H9 (cell line): ENCODE measurements at regions not wholly inside any gene's neighbourhood (a gene's known extent, or its start where the extent isn't known, plus 50 kb on each side); places are given as distances from the start of the nearest gene placed in this dataset.
A peak's percentile ranks its signal among the peaks of the same experiment; 100 is the strongest.

ENCODE experiments used
- DNase-seq: peaks from one replicate; pipeline ENCODE4 v3.0.0-alpha.2; 2017
- H2AFZ ChIP-seq: one replicate; pipeline ENCODE4 v1.6.1; 2013; ENCODE audit warnings: mild to moderate bottlenecking, low read length, control low read depth, moderate library complexity
- H2AK5ac ChIP-seq: 2 replicates; pipeline ENCODE4 v1.6.1; 2013; ENCODE audit warnings: low read length, control low read depth, mixed read lengths; ENCODE audit not compliant: insufficient read length
- H2BK120ac ChIP-seq: one replicate; pipeline ENCODE4 v1.6.1; 2013; ENCODE audit warnings: low read depth, mild to moderate bottlenecking, low read length, control low read depth, inconsistent platforms; ENCODE audit not compliant: poor library complexity, severe bottlenecking
- H2BK12ac ChIP-seq: 2 replicates; pipeline ENCODE4 v1.6.1; 2013; ENCODE audit warnings: low read length, control low read depth, mixed read lengths, low read depth; ENCODE audit not compliant: insufficient read length
- H2BK15ac ChIP-seq: 2 replicates; pipeline ENCODE4 v1.6.1; 2013; ENCODE audit warnings: low read depth, low read length, control low read depth
- H2BK20ac ChIP-seq: one replicate; pipeline ENCODE4 v1.6.1; 2013; ENCODE audit warnings: low read depth, mild to moderate bottlenecking, low read length, control low read depth, inconsistent platforms; ENCODE audit not compliant: poor library complexity, severe bottlenecking
- H2BK5ac ChIP-seq: 2 replicates; pipeline ENCODE4 v1.6.1; 2013; ENCODE audit warnings: low read length, control low read depth, mixed read lengths; ENCODE audit not compliant: insufficient read length
- H3K14ac ChIP-seq: 2 replicates; pipeline ENCODE4 v1.6.1; 2013; ENCODE audit warnings: low read length, control low read depth; ENCODE audit not compliant: insufficient read depth
- H3K18ac ChIP-seq: 2 replicates; pipeline ENCODE4 v1.6.1; 2013; ENCODE audit warnings: low read depth, mild to moderate bottlenecking, mixed read lengths, low read length, control low read depth; ENCODE audit not compliant: insufficient read length
- H3K23ac ChIP-seq: 2 replicates; pipeline ENCODE4 v1.6.1; 2013; ENCODE audit warnings: low read length, control low read depth, mixed read lengths, low read depth; ENCODE audit not compliant: insufficient read length
- H3K23me2 ChIP-seq: 2 replicates; pipeline ENCODE4 v1.6.1; 2013; ENCODE audit warnings: low read depth, mild to moderate bottlenecking, mixed read lengths, low read length, control low read depth; ENCODE audit not compliant: insufficient read length, poor library complexity, severe bottlenecking
- H3K27ac ChIP-seq: 2 replicates; pipeline ENCODE4 v1.5.1; 2013; ENCODE audit warnings: low read length, control low read depth, mixed read lengths, low read depth; ENCODE audit not compliant: insufficient read length
- H3K27me3 ChIP-seq: 2 replicates; pipeline ENCODE4 v1.6.1; 2013; ENCODE audit warnings: low read length, control low read depth, inconsistent platforms; ENCODE audit not compliant: insufficient read depth
- H3K4ac ChIP-seq: 2 replicates; pipeline ENCODE4 v1.6.1; 2013; ENCODE audit warnings: low read depth, mild to moderate bottlenecking, control low read depth, inconsistent platforms, low read length, moderate library complexity
- H3K4me1 ChIP-seq: 2 replicates; pipeline ENCODE4 v1.6.1; 2013; ENCODE audit warnings: low read length, control low read depth, inconsistent platforms; ENCODE audit not compliant: insufficient read depth
- H3K4me2 ChIP-seq: 2 replicates; pipeline ENCODE4 v1.6.1; 2013; ENCODE audit warnings: low read length, control low read depth, mixed read lengths; ENCODE audit not compliant: insufficient read length, insufficient read depth
- H3K56ac ChIP-seq: 2 replicates; pipeline ENCODE4 v1.6.1; 2013; ENCODE audit warnings: low read depth, mild to moderate bottlenecking, mixed read lengths, low read length, control low read depth; ENCODE audit not compliant: insufficient read length
- H3K79me1 ChIP-seq: 2 replicates; pipeline ENCODE4 v1.6.1; 2013; ENCODE audit warnings: low read depth, mild to moderate bottlenecking, moderate library complexity, low read length, control low read depth, inconsistent platforms; ENCODE audit not compliant: insufficient read depth, poor library complexity, severe bottlenecking
- H3K79me2 ChIP-seq: 2 replicates; pipeline ENCODE4 v1.6.1; 2013; ENCODE audit warnings: low read length, control low read depth, inconsistent platforms; ENCODE audit not compliant: insufficient read depth
- H3K9ac ChIP-seq: 2 replicates; pipeline ENCODE4 v1.6.1; 2013; ENCODE audit warnings: low read length, control low read depth, mixed read lengths; ENCODE audit not compliant: insufficient read length; ENCODE audit errors: extremely low read depth
- H3K9me3 ChIP-seq: one replicate; pipeline ENCODE4 v1.6.1; 2013; ENCODE audit warnings: low read depth, low read length, inconsistent platforms; ENCODE audit not compliant: control insufficient read depth
- H3T11ph ChIP-seq: one replicate; pipeline ENCODE4 v1.6.1; 2013; ENCODE audit warnings: mild to moderate bottlenecking, low read length, control low read depth, inconsistent platforms
- H4K20me1 ChIP-seq: one replicate; pipeline ENCODE4 v1.6.1; 2013; ENCODE audit not compliant: control insufficient read depth, insufficient read length, insufficient read depth
- H4K5ac ChIP-seq: 2 replicates; pipeline ENCODE4 v1.6.1; 2013; ENCODE audit warnings: low read depth, mild to moderate bottlenecking, mixed read lengths, low read length, control low read depth; ENCODE audit not compliant: insufficient read length
- H4K8ac ChIP-seq: replicated peaks from 2 replicates; pipeline ENCODE4 v1.6.1; 2013; ENCODE audit warnings: low read length, control low read depth, mixed read lengths, low read depth; ENCODE audit not compliant: insufficient read length
- H4K91ac ChIP-seq: 2 replicates; pipeline ENCODE4 v1.6.1; 2013; ENCODE audit warnings: low read depth, mild to moderate bottlenecking, moderate library complexity, mixed read lengths, low read length, control low read depth; ENCODE audit not compliant: insufficient read length
- H3K27ac Mint-ChIP-seq, 3 experiments: 2 replicates in 2 of 3; 3 replicates in 1 of 3; pipeline ENCODE4 v1.8.0; 2020 to 2021; ENCODE audit warnings: mixed read lengths in 3 of 3, mild to moderate bottlenecking in 1 of 3, moderate library complexity in 1 of 3
- H3K27me3 Mint-ChIP-seq: 2 replicates; pipeline ENCODE4 v1.8.0; 2021; ENCODE audit warnings: low read depth, mild to moderate bottlenecking, moderate library complexity, mixed read lengths
- H3K36me3 Mint-ChIP-seq, 3 experiments: 2 replicates in 2 of 3; 3 replicates in 1 of 3; pipeline ENCODE4 v1.8.0; 2020 to 2021; ENCODE audit warnings: low read depth in 3 of 3, mixed read lengths in 3 of 3; ENCODE audit not compliant: insufficient read depth in 1 of 3
- H3K4me1 Mint-ChIP-seq, 2 experiments: 2 replicates each; pipeline ENCODE4 v1.8.0; 2020; ENCODE audit warnings: mixed read lengths in 2 of 2
- H3K4me3 Mint-ChIP-seq, 2 experiments: 2 replicates in 1 of 2; 3 replicates in 1 of 2; pipeline ENCODE4 v1.8.0; 2020 to 2021; ENCODE audit warnings: mild to moderate bottlenecking in 2 of 2, mixed read lengths in 2 of 2, moderate library complexity in 1 of 2
- H3K9me3 Mint-ChIP-seq, 2 experiments: 2 replicates in 1 of 2; 3 replicates in 1 of 2; pipeline ENCODE4 v1.8.0; 2020; ENCODE audit warnings: mild to moderate bottlenecking in 2 of 2, mixed read lengths in 2 of 2, moderate library complexity in 1 of 2
- WGBS: extraction: QIAGEN DNeasy Blood & Tissue Kit; methylation state at CpG from one replicate; pipeline ENCODE4 v1.1.7; 2013; ENCODE audit warnings: missing lambda C conversion rate, low lambda C conversion rate, mixed read lengths; ENCODE audit not compliant: insufficient read length; ENCODE audit errors: extremely low coverage; 5-methylcytosine and 5-hydroxymethylcytosine counted together
- TF ChIP-seq, protein P1 (sequence below): fragments of 200-600 bp; sonication (generic); conservative IDR thresholded peaks from 3 replicates; pipeline ENCODE4 v1.8.0; 2021; ENCODE audit warnings: antibody characterized with exemption, mild to moderate bottlenecking

DNA sequence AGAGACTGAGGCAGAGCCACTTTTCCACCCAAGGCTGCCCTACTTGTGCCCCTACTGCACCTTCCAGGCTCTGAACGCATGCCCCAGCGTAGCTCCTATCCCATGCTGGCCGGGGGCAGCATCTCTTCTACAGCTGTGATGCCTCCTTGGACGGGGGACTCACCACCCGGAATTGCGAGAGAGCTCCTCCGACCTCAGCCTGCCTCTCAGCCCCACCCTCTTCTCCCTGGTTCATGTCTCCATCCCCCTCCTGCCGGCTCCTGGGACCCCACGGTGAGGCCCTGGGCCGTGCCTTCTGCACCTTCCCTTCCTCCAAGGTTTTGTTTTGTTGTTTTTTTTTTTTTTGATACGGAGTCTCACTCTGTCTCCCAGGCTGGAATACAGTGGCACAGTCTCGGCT lies 112.4 kb downstream of the MICALL2 start:
- Histone ChIP-seq H3K4me1 (no peaks in the 10 kb centered on the region), H3K9ac (no peak overlapping the region), H3K4me2 (no peak overlapping the region), H3K56ac (no peak overlapping the region), H2AK5ac (no peak overlapping the region), H4K5ac (no peak overlapping the region), H2BK15ac (no peak overlapping the region), H4K91ac (no peak overlapping the region), H3K79me1 (no peaks in the 10 kb centered on the region), H3K79me2 (no peaks in the 10 kb centered on the region), H3K9me3 (no peaks in the 10 kb centered on the region), H4K20me1 (no peaks in the 10 kb centered on the region), H2BK20ac (no peak overlapping the region), H3K18ac (no peak overlapping the region), H2AFZ (no peak overlapping the region), H3K27ac (no peak overlapping the region), H2BK120ac (no peak overlapping the region), H3K4ac (no peak overlapping the region), H3T11ph (no peak overlapping the region), H3K27me3 (no peaks in the 10 kb centered on the region), H3K23ac (no peak overlapping the region), H3K23me2 (no peaks in the 10 kb centered on the region), H3K14ac (0 out of 2 replicates have a peak overlapping the region, but pooled peaks have one; percentile 60), H2BK5ac (no peak overlapping the region), H2BK12ac (no peak overlapping the region), H4K8ac (no peak overlapping the region)
- DNase-seq: no peak
- Mint-ChIP-seq H3K4me1 (no peaks in the 10 kb centered on the region), H3K36me3 (no peaks in the 10 kb centered on the region), H3K27ac (no peak overlapping the region), H3K27me3 (peaks cover 2% of the 10 kb centered on the region), H3K4me3 (no peak overlapping the region), H3K9me3 (peaks cover 0 to 3% of the 10 kb centered on the region in 2 experiments; a peak in 2 of 5 replicates)
- WGBS: no CpG with 5 or more reads among the region's 12 CpGs
- TF ChIP-seq, protein P1, sequence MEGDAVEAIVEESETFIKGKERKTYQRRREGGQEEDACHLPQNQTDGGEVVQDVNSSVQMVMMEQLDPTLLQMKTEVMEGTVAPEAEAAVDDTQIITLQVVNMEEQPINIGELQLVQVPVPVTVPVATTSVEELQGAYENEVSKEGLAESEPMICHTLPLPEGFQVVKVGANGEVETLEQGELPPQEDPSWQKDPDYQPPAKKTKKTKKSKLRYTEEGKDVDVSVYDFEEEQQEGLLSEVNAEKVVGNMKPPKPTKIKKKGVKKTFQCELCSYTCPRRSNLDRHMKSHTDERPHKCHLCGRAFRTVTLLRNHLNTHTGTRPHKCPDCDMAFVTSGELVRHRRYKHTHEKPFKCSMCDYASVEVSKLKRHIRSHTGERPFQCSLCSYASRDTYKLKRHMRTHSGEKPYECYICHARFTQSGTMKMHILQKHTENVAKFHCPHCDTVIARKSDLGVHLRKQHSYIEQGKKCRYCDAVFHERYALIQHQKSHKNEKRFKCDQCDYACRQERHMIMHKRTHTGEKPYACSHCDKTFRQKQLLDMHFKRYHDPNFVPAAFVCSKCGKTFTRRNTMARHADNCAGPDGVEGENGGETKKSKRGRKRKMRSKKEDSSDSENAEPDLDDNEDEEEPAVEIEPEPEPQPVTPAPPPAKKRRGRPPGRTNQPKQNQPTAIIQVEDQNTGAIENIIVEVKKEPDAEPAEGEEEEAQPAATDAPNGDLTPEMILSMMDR: no peak
